Activated CD4-positive, alpha-beta T cell treated with anti-CD3 and anti-CD28 coated beads for 24 hours (primary cell): ENCODE measurements at regions not wholly inside any gene's neighbourhood (a gene's known extent, or its start where the extent isn't known, plus 50 kb on each side); places are given as distances from the start of the nearest gene placed in this dataset.
"Not testable (repeated sequence)": the region's sequence is repeated elsewhere in the genome, so short reads cannot be mapped to it uniquely, and the experiment has no call there.

Source experiments
- DNase-seq, 2 donors: peaks; one replicate each; pipeline ENCODE4 v3.0.0-alpha.2; 2020; ENCODE audit warnings: low read depth in 2 of 2

- DNase-seq = no peak
Observed at GRCh38 chr2:63695583-63695982, 106.8 kb downstream of the MDH1 start.

- no peak for DNase-seq
Observed at GRCh38 chr2:63696496-63696895, 107.7 kb downstream of the MDH1 start.

- DNase-seq = no peak
Observed at GRCh38 chr2:63697160-63697559, 108.4 kb downstream of the MDH1 start.

- DNase-seq = no peak
Observed at GRCh38 chr2:63698786-63699548, 110.2 kb downstream of the MDH1 start.

GRCh38 chr2:63699549-63699839, 110.7 kb downstream of the MDH1 start:
- no peak for DNase-seq

GRCh38 chr2:63700271-63700670, 111.5 kb downstream of the MDH1 start:
- DNase-seq = no peak

GRCh38 chr2:63701406-63701805, 112.6 kb downstream of the MDH1 start:
- DNase-seq = no peak

- not testable (repeated sequence) for DNase-seq
Observed at GRCh38 chr2:63706084-63706483, 117.3 kb downstream of the MDH1 start.

GRCh38 chr2:63710732-63711131, 122.0 kb downstream of the MDH1 start:
- DNase-seq = no peak

- DNase-seq = no peak
Observed at GRCh38 chr2:63712748-63713147, 124.0 kb downstream of the MDH1 start.

GRCh38 chr2:63716146-63716545, 125.5 kb upstream of the UGP2 start:
- no peak for DNase-seq

GRCh38 chr2:63719052-63719451, 122.6 kb upstream of the UGP2 start:
- DNase-seq = no peak

- DNase-seq = no peak
Observed at GRCh38 chr2:63721082-63721424, 120.6 kb upstream of the UGP2 start.

- DNase-seq = not testable (repeated sequence)
Observed at GRCh38 chr2:63722284-63722683, 119.4 kb upstream of the UGP2 start.

- no peak for DNase-seq
Observed at GRCh38 chr2:63723709-63724108, 118.0 kb upstream of the UGP2 start.

- not testable (repeated sequence) for DNase-seq
Observed at GRCh38 chr2:63725212-63725611, 116.5 kb upstream of the UGP2 start.

GRCh38 chr2:63729362-63729761, 112.3 kb upstream of the UGP2 start:
- no peak for DNase-seq

GRCh38 chr2:63729831-63730230, 111.9 kb upstream of the UGP2 start:
- DNase-seq = no peak

- DNase-seq = no peak
Observed at GRCh38 chr2:63734510-63734909, 107.2 kb upstream of the UGP2 start.

- no peak for DNase-seq
Observed at GRCh38 chr2:63735263-63735662, 106.4 kb upstream of the UGP2 start.

GRCh38 chr2:63735931-63736330, 105.8 kb upstream of the UGP2 start:
- no peak for DNase-seq

- no peak for DNase-seq
Observed at GRCh38 chr2:63736354-63736753, 105.3 kb upstream of the UGP2 start.

- DNase-seq = no peak
Observed at GRCh38 chr2:63737081-63737751, 104.5 kb upstream of the UGP2 start.

- DNase-seq = no peak
Observed at GRCh38 chr2:63738019-63738418, 103.7 kb upstream of the UGP2 start.
